Hepatocyte (in vitro differentiated cells): ENCODE measurements at regions not wholly inside any gene's neighbourhood (a gene's known extent, or its start where the extent isn't known, plus 50 kb on each side); places are given as distances from the start of the nearest gene placed in this dataset.

ENCODE experiments used
- DNase-seq: peaks from one replicate; pipeline ENCODE4 v3.0.0-alpha.2; 2016; ENCODE audit warnings: low spot score
- H2AFZ ChIP-seq: fragments of 200-600 bp; sonication (generic); 2 replicates; pipeline ENCODE4 v1.6.0; 2016; ENCODE audit warnings: antibody characterized with exemption, mild to moderate bottlenecking
- H3K27ac ChIP-seq: fragments of 200-600 bp; sonication (generic); 2 replicates; pipeline ENCODE4 v1.5.1; 2016; ENCODE audit warnings: mild to moderate bottlenecking
- H3K27me3 ChIP-seq: fragments of 200-600 bp; sonication (generic); 2 replicates; pipeline ENCODE4 v1.6.1; 2016
- H3K36me3 ChIP-seq: fragments of 200-600 bp; sonication (generic); replicated peaks from 2 replicates; pipeline ENCODE4 v1.5.1; 2016; ENCODE audit warnings: low read depth; ENCODE audit not compliant: insufficient read depth
- H3K4me1 ChIP-seq: fragments of 200-600 bp; sonication (generic); 2 replicates; pipeline ENCODE4 v1.5.1; 2016; ENCODE audit warnings: mild to moderate bottlenecking, moderate library complexity; ENCODE audit not compliant: insufficient read depth
- H3K4me2 ChIP-seq: fragments of 200-600 bp; sonication (generic); 2 replicates; pipeline ENCODE4 v1.6.0; 2016
- H3K4me3 ChIP-seq: fragments of 200-600 bp; sonication (generic); 2 replicates; pipeline ENCODE4 v1.5.1; 2016; ENCODE audit warnings: mild to moderate bottlenecking
- H3K79me2 ChIP-seq: fragments of 200-600 bp; sonication (generic); 2 replicates; pipeline ENCODE4 v1.6.0; 2017; ENCODE audit warnings: mild to moderate bottlenecking
- H3K9me2 ChIP-seq: fragments of 200-600 bp; sonication (generic); replicated peaks from 2 replicates; pipeline ENCODE4 v1.6.0; 2017; ENCODE audit warnings: mild to moderate bottlenecking; ENCODE audit not compliant: insufficient read depth
- H3K9me3 ChIP-seq: fragments of 200-600 bp; sonication (generic); 2 replicates; pipeline ENCODE4 v1.5.1; 2016; ENCODE audit warnings: low read depth, mild to moderate bottlenecking
- H4K20me1 ChIP-seq: fragments of 200-600 bp; sonication (generic); 2 replicates; pipeline ENCODE4 v1.6.0; 2016; ENCODE audit warnings: mild to moderate bottlenecking; ENCODE audit not compliant: insufficient read depth, poor library complexity, severe bottlenecking
- EZH2 ChIP-seq: fragments of 200-600 bp; sonication (generic); IDR thresholded peaks from 2 replicates; pipeline ENCODE4 v1.6.1; 2016; ENCODE audit warnings: antibody characterized with exemption, mild to moderate bottlenecking, borderline replicate concordance
- EZH2phosphoT487 ChIP-seq: fragments of 200-600 bp; sonication (generic); IDR thresholded peaks from one replicate; pipeline ENCODE4 v1.6.1; 2018; ENCODE audit warnings: antibody characterized with exemption, mild to moderate bottlenecking, low read depth, moderate library complexity; ENCODE audit not compliant: unreplicated experiment, severe bottlenecking
- WGBS: methylation state at CpG from one replicate; pipeline ENCODE4 v1.1.6; 2016; ENCODE audit warnings: low lambda C conversion rate; ENCODE audit errors: missing lambda C conversion rate; 5-methylcytosine and 5-hydroxymethylcytosine counted together
- TF ChIP-seq, protein P1 (sequence below): fragments of 200-600 bp; sonication (generic); IDR thresholded peaks from 2 replicates; pipeline ENCODE4 v1.5.1; 2016; ENCODE audit warnings: antibody characterized with exemption, mild to moderate bottlenecking; ENCODE audit not compliant: poor library complexity

DNA sequence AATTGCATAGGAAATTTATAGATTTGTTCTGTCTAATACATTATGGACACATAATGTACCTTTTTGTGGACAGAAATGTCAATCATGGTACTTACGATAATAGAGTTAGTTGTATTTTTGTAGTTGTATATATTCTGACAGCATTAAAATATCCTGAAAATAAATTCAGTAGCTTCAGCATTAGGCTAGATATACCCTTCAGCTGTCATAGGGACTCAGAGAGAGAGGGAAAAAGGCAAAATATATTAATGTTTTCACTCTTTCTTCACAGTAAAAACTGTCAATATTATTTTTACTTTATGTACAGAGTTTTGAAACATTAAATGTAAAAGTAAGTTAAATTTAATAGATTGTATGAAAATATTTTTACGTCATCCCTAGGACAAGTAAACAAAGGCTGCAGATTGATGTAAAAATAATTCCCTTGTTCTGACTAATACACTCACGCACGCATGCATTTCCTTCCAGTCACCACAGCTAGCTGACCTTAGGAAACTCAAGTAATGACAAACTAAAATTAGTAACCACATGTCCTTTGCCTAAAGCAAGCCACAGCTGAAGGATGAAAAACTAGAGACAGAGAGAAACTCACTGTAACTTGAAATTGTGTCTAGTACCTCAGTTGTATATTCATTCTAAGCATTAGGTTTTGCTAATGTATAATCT, 104.7 kb upstream of the CARD18 start:
- peak; percentile 7 for DNase-seq
- Histone ChIP-seq H3K79me2 (no peaks in the 10 kb centered on the region), H4K20me1 (no peaks in the 10 kb centered on the region), H3K27ac (no peak overlapping the region), H3K27me3 (no peaks in the 10 kb centered on the region), H3K4me2 (no peak overlapping the region), H2AFZ (no peak overlapping the region), H3K9me2 (no peaks in the 10 kb centered on the region), H3K4me1 (no peaks in the 10 kb centered on the region), H3K9me3 (no peaks in the 10 kb centered on the region), H3K4me3 (no peak overlapping the region), H3K36me3 (no peaks in the 10 kb centered on the region)
- 84% methylated on average over 4 of the region's 4 CpGs for WGBS
- TF ChIP-seq EZH2phosphoT487 (no peak), EZH2 (no peak)
- TF ChIP-seq, protein P1, sequence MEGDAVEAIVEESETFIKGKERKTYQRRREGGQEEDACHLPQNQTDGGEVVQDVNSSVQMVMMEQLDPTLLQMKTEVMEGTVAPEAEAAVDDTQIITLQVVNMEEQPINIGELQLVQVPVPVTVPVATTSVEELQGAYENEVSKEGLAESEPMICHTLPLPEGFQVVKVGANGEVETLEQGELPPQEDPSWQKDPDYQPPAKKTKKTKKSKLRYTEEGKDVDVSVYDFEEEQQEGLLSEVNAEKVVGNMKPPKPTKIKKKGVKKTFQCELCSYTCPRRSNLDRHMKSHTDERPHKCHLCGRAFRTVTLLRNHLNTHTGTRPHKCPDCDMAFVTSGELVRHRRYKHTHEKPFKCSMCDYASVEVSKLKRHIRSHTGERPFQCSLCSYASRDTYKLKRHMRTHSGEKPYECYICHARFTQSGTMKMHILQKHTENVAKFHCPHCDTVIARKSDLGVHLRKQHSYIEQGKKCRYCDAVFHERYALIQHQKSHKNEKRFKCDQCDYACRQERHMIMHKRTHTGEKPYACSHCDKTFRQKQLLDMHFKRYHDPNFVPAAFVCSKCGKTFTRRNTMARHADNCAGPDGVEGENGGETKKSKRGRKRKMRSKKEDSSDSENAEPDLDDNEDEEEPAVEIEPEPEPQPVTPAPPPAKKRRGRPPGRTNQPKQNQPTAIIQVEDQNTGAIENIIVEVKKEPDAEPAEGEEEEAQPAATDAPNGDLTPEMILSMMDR, result no peak

DNA sequence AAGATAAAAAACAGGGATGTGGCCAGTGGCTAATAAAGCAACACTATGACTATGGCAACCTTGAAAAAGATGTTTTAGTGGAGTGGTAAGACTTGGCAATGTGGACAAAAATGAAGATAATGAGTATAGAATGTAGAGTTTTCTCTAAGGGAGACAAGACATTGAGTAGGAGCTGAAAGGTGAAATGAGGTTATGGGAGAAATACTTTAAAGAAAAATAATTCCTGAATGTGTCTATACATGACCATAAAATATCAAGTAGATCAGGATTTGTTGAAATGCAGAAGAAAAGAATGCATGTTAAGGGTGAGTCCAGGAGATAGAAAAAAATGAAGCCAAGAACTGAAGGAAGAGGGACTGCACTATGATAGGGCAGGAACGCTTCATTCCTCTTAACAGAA, 101.6 kb upstream of the CARD18 start:
- H4K20me1 ChIP-seq, result no peaks in the 10 kb centered on the region
- no peaks in the 10 kb centered on the region for H3K4me1 ChIP-seq
- H3K79me2 ChIP-seq, result no peaks in the 10 kb centered on the region
- H3K27me3 ChIP-seq, result no peaks in the 10 kb centered on the region
- TF ChIP-seq EZH2phosphoT487 (no peak), EZH2 (no peak)
- TF ChIP-seq, protein P1, result no peak
- H3K27ac ChIP-seq, result no peak overlapping the region
- H3K4me2 ChIP-seq, result no peak overlapping the region
- H3K9me2 ChIP-seq, result no peaks in the 10 kb centered on the region
- H2AFZ ChIP-seq, result no peak overlapping the region
- no peaks in the 10 kb centered on the region for H3K36me3 ChIP-seq
- H3K4me3 ChIP-seq, result no peak overlapping the region
- no peak for DNase-seq
- H3K9me3 ChIP-seq, result no peaks in the 10 kb centered on the region
- 88% methylated on average over 1 of the region's 1 CpG for WGBS

DNA sequence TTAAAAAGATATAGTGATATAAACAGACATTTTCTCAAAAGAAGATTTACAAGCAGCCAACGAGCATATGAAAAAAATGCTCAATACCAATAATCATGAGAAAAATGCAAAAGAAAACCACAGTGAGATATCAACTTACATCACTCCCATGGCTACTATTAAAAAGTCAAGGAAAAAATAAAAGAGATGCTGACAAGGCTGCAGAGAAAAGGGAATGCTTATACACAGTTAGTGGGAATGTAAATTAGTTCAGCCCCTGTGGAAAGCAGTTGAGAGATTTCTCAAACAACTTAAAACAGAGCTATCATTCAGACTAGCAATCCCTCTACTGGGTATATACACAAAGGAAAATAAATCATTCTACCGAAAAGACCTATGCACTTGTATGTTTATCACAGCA, 97.1 kb upstream of the CARD18 start:
- H2AFZ ChIP-seq, result no peak overlapping the region
- H3K27me3 ChIP-seq, result no peaks in the 10 kb centered on the region
- H3K9me3 ChIP-seq, result no peaks in the 10 kb centered on the region
- TF ChIP-seq EZH2phosphoT487 (no peak), EZH2 (no peak)
- TF ChIP-seq, protein P1, result no peak
- DNase-seq, result no peak
- H3K4me1 ChIP-seq, result no peaks in the 10 kb centered on the region
- H3K4me2 ChIP-seq, result no peak overlapping the region
- no peak overlapping the region for H3K4me3 ChIP-seq
- H3K9me2 ChIP-seq, result no peaks in the 10 kb centered on the region
- H3K36me3 ChIP-seq, result no peaks in the 10 kb centered on the region
- 49% methylated on average over 2 of the region's 2 CpGs for WGBS
- H3K79me2 ChIP-seq, result no peaks in the 10 kb centered on the region
- no peaks in the 10 kb centered on the region for H4K20me1 ChIP-seq
- H3K27ac ChIP-seq, result no peak overlapping the region

DNA sequence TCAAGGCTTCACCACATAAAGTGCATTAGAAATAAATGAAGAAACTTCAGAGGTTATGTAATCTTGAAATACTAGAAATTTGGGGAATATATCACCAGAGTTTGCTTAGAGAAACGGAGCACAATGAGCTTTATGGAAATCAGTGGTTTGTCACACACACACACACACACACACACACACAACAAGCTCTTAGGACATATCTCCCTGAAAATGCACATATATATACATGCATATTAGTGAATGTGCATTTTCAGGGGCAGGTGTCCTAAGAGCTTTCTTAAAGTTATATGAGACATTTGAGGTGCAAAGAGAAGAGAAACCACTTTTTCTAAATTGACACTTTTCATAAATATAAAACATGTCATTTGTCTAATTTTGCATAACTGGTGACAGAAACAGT, 93.7 kb upstream of the CARD18 start:
- Histone ChIP-seq H3K9me2 (no peaks in the 10 kb centered on the region), H3K9me3 (no peaks in the 10 kb centered on the region), H2AFZ (no peak overlapping the region), H3K4me3 (no peak overlapping the region), H3K27ac (no peak overlapping the region), H3K4me2 (no peak overlapping the region), H3K79me2 (no peaks in the 10 kb centered on the region), H4K20me1 (no peaks in the 10 kb centered on the region), H3K4me1 (peaks cover 10% of the 10 kb centered on the region), H3K36me3 (no peaks in the 10 kb centered on the region), H3K27me3 (no peaks in the 10 kb centered on the region)
- TF ChIP-seq EZH2, result no peak
- TF ChIP-seq EZH2phosphoT487, result no peak
- TF ChIP-seq, protein P1, result no peak
- 83% methylated on average over 1 of the region's 1 CpG for WGBS
- DNase-seq, result no peak
